ENCODE measurements at regions not wholly inside any gene's neighbourhood (a gene's known extent, or its start where the extent isn't known, plus 50 kb on each side); places are given as distances from the start of the nearest gene placed in this dataset.

DNA sequence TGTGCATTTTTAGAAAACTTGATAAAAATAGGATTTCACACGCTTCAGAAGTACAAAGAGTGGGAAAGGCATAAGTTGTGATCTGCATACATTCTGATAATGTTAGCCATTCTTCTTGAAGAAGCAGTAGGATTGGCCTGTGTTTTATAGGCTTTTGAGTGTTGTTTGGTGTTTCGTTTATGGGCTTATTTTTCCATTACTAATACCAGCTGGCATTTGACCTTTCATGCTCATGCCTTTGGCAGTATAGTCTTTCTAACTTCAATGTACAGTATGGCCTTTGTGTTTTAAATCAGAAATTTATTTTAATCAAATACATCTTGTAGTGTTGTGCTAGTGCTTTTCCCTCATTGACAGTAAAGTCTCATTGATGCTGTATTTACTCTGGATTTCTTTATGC, 51.5 kb upstream of the SLC4A4 start:
- DNase-seq = no peak

DNA sequence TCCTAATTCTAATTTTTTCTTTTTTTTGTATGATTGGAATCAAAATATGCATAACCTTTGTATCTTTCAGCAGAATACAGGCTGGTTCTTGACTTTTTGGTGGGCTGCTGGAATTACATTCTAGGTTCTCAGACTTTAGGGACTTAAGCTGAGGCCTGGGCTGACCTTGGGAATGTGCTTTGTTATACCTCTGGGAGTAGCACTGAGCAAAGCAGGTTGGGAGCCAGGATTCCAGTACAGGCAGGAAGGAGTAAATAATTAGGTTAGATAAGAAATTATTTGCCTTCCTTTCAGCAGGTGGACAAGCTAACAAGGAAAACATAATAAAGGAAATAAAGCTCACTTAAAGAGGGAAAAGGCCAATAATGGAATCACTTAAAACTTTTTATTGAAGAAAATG, 49.9 kb upstream of the SLC4A4 start:
- no peak for DNase-seq
